ENCODE measurements at regions not wholly inside any gene's neighbourhood (a gene's known extent, or its start where the extent isn't known, plus 50 kb on each side); places are given as distances from the start of the nearest gene placed in this dataset.
"Not testable (repeated sequence)": the region's sequence is repeated elsewhere in the genome, so short reads cannot be mapped to it uniquely, and the experiment has no call there.

- no peak for DNase-seq
Measured at GRCh38 chr5:98328015-98328414, 445.4 kb upstream of the RGMB start.

GRCh38 chr5:98330871-98331270 lies 442.6 kb upstream of the RGMB start:
- no peak for DNase-seq

GRCh38 chr5:98333921-98334320 lies 439.5 kb upstream of the RGMB start:
- DNase-seq, result no peak

- no peak for DNase-seq
Measured at GRCh38 chr5:98334946-98335345, 438.5 kb upstream of the RGMB start.

GRCh38 chr5:98339141-98339848 lies 434.2 kb upstream of the RGMB start:
- DNase-seq, result no peak

GRCh38 chr5:98341038-98342032 lies 432.1 kb upstream of the RGMB start:
- no peak for DNase-seq

GRCh38 chr5:98342958-98343660 lies 430.4 kb upstream of the RGMB start:
- not testable (repeated sequence) for DNase-seq

GRCh38 chr5:98349251-98349989 lies 424.0 kb upstream of the RGMB start:
- DNase-seq, result no peak

- no peak for DNase-seq
Measured at GRCh38 chr5:98349990-98350365, 423.5 kb upstream of the RGMB start.

- no peak for DNase-seq
Measured at GRCh38 chr5:98354922-98355321, 418.5 kb upstream of the RGMB start.

- DNase-seq, result no peak
Measured at GRCh38 chr5:98360548-98360947, 412.9 kb upstream of the RGMB start.

- DNase-seq, result no peak
Measured at GRCh38 chr5:98363157-98363556, 410.3 kb upstream of the RGMB start.

GRCh38 chr5:98364549-98364948 lies 408.9 kb upstream of the RGMB start:
- DNase-seq, result no peak

GRCh38 chr5:98365126-98365525 lies 408.3 kb upstream of the RGMB start:
- DNase-seq, result no peak

GRCh38 chr5:98368141-98368540 lies 405.3 kb upstream of the RGMB start:
- no peak for DNase-seq

- no peak for DNase-seq
Measured at GRCh38 chr5:98372351-98372750, 401.1 kb upstream of the RGMB start.

GRCh38 chr5:98391921-98392625 lies 381.4 kb upstream of the RGMB start:
- DNase-seq, result no peak

GRCh38 chr5:98393205-98393604 lies 380.3 kb upstream of the RGMB start:
- DNase-seq, result not testable (repeated sequence)

GRCh38 chr5:98397081-98397480 lies 376.4 kb upstream of the RGMB start:
- no peak for DNase-seq

- no peak for DNase-seq
Measured at GRCh38 chr5:98398465-98398864, 375.0 kb upstream of the RGMB start.

GRCh38 chr5:98401656-98402055 lies 371.8 kb upstream of the RGMB start:
- no peak for DNase-seq

GRCh38 chr5:98402130-98402529 lies 371.3 kb upstream of the RGMB start:
- no peak for DNase-seq

Data from T-helper 1 cell (primary cell).